ENCODE measurements at regions not wholly inside any gene's neighbourhood (a gene's known extent, or its start where the extent isn't known, plus 50 kb on each side); places are given as distances from the start of the nearest gene placed in this dataset.
A peak's percentile ranks its signal among the peaks of the same experiment; 100 is the strongest.

DNA sequence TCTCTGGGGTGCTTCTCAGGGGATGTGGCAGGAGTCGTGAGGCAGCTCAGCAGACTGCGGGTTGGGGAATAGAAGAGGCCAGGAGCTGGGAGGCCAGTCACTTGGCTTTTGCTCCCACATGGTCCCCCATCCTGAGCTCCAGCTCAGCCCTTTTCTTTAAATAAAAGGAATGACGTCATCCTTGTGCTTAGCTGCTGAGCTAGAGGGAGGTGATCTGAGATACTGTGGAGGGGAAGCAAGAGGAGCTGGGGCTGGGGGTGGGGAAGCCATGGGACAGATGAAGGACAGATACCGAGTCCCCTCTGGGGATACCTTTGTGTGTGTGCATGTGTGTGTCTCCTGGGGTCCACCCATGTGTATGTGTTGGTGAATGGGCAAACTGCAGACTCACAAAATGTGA, 89.0 kb upstream of the ARAP3 start:
- no peak for ATAC-seq (ENCODE audit: insufficient read depth, low FRiP score)
- Histone ChIP-seq H3K27me3 (ENCODE audit: control insufficient read depth in 3 of 3, insufficient read depth in 3 of 3, low read length in 2 of 3) (peaks cover 0 to 2% (median 2%) of the 10 kb centered on the region in 3 donors), H3K9me3 (ENCODE audit: control insufficient read depth in 4 of 4, insufficient read depth in 3 of 4, low read length in 3 of 4) (no peaks in the 10 kb centered on the region), H3K9ac (ENCODE audit: insufficient read depth in 1 of 2, low read length in 2 of 2) (no peak overlapping the region), H3K4me3 (no peak overlapping the region), H3K27ac (ENCODE audit: low read depth in 1 of 2, low read length in 1 of 2) (no peak overlapping the region), H3K36me3 (ENCODE audit: control insufficient read depth in 4 of 4, insufficient read depth in 4 of 4, low read length in 4 of 4) (peaks cover 0 to 2% (median 0%) of the 10 kb centered on the region in 4 donors), H3K4me1 (ENCODE audit: control insufficient read depth in 5 of 5, insufficient read depth in 5 of 5, low read length in 5 of 5) (no peaks in the 10 kb centered on the region)
- WGBS, 2 donors: 71 to 77% methylated on average over 4 of the region's 4 CpGs
- DNase-seq: no peak
- TF ChIP-seq, protein P1, sequence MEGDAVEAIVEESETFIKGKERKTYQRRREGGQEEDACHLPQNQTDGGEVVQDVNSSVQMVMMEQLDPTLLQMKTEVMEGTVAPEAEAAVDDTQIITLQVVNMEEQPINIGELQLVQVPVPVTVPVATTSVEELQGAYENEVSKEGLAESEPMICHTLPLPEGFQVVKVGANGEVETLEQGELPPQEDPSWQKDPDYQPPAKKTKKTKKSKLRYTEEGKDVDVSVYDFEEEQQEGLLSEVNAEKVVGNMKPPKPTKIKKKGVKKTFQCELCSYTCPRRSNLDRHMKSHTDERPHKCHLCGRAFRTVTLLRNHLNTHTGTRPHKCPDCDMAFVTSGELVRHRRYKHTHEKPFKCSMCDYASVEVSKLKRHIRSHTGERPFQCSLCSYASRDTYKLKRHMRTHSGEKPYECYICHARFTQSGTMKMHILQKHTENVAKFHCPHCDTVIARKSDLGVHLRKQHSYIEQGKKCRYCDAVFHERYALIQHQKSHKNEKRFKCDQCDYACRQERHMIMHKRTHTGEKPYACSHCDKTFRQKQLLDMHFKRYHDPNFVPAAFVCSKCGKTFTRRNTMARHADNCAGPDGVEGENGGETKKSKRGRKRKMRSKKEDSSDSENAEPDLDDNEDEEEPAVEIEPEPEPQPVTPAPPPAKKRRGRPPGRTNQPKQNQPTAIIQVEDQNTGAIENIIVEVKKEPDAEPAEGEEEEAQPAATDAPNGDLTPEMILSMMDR (IDR thresholded peaks at IDR 0.05; ENCODE audit: control extremely low read depth, extremely low read depth): no peak

DNA sequence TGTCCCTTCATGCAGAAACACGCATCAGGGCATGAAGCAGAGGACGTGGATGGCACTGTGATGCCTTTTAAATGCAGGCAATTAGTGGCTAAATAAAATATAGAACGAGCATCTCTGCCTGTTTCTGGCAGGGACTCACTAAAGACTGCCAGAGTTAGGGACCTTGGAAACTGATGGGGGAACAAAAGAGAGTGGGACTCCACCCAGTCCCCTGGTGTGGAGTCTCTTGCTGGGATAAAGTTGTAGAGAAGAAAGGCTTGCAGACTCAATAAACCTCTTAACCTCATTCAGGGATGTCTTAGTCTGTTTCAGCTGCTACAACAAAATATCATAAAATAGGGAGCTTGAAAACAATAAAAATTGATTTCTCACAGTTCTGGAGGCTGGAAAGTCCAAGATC, 87.6 kb upstream of the ARAP3 start:
- ATAC-seq (ENCODE audit: insufficient read depth, low FRiP score): no peak
- no peaks in the 10 kb centered on the region for H3K9me3 ChIP-seq (ENCODE audit: control insufficient read depth in 4 of 4, insufficient read depth in 3 of 4, low read length in 3 of 4)
- no peak for DNase-seq
- no peak overlapping the region for H3K4me3 ChIP-seq
- peaks cover 0 to 2% (median 0%) of the 10 kb centered on the region in 4 donors for H3K36me3 ChIP-seq (ENCODE audit: control insufficient read depth in 4 of 4, insufficient read depth in 4 of 4, low read length in 4 of 4)
- H3K9ac ChIP-seq (ENCODE audit: insufficient read depth in 1 of 2, low read length in 2 of 2): no peak overlapping the region
- 84 to 85% methylated on average over 3 of the region's 3 CpGs for WGBS, 2 donors
- TF ChIP-seq, protein P1 (IDR thresholded peaks at IDR 0.05; ENCODE audit: control extremely low read depth, extremely low read depth): no peak
- H3K27ac ChIP-seq (ENCODE audit: low read depth in 1 of 2, low read length in 1 of 2): no peak overlapping the region
- H3K4me1 ChIP-seq (ENCODE audit: control insufficient read depth in 5 of 5, insufficient read depth in 5 of 5, low read length in 5 of 5): no peaks in the 10 kb centered on the region
- H3K27me3 ChIP-seq (ENCODE audit: control insufficient read depth in 3 of 3, insufficient read depth in 3 of 3, low read length in 2 of 3): peaks cover 0 to 2% (median 2%) of the 10 kb centered on the region in 3 donors

DNA sequence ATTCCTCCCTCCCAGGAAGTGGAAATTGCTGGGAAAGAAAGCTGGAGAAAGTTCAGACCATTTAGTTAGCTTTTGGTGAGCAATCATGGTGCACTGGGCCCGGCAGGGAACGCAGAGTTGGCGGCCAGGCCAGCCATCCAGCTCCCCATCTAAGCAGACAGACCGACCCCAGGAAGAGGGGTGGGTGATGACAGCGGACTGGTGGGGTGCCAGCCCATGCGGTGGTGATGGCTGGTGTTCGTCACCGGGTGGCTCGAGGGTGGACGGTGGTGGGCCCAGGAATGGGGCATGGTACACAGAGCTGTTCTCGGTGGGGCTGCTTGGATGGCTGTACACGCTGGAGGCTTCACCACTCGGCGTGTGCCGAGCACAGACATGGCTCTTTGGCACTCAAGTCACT, 85.6 kb upstream of the ARAP3 start:
- Histone ChIP-seq H3K36me3 (ENCODE audit: control insufficient read depth in 4 of 4, insufficient read depth in 4 of 4, low read length in 4 of 4) (no peaks in the 10 kb centered on the region), H3K27ac (ENCODE audit: low read depth in 1 of 2, low read length in 1 of 2) (no peak overlapping the region), H3K4me1 (ENCODE audit: control insufficient read depth in 5 of 5, insufficient read depth in 5 of 5, low read length in 5 of 5) (no peaks in the 10 kb centered on the region), H3K27me3 (ENCODE audit: control insufficient read depth in 3 of 3, insufficient read depth in 3 of 3, low read length in 2 of 3) (peaks cover 0 to 2% (median 0%) of the 10 kb centered on the region in 3 donors), H3K4me3 (no peak overlapping the region), H3K9ac (ENCODE audit: insufficient read depth in 1 of 2, low read length in 2 of 2) (no peak overlapping the region), H3K9me3 (ENCODE audit: control insufficient read depth in 4 of 4, insufficient read depth in 3 of 4, low read length in 3 of 4) (no peaks in the 10 kb centered on the region)
- ATAC-seq (ENCODE audit: insufficient read depth, low FRiP score) (no peak), DNase-seq (no peak)
- WGBS, 2 donors: 90 to 96% methylated on average over 15 of the region's 15 CpGs
- TF ChIP-seq, protein P1 (IDR thresholded peaks at IDR 0.05; ENCODE audit: control extremely low read depth, extremely low read depth): no peak

DNA sequence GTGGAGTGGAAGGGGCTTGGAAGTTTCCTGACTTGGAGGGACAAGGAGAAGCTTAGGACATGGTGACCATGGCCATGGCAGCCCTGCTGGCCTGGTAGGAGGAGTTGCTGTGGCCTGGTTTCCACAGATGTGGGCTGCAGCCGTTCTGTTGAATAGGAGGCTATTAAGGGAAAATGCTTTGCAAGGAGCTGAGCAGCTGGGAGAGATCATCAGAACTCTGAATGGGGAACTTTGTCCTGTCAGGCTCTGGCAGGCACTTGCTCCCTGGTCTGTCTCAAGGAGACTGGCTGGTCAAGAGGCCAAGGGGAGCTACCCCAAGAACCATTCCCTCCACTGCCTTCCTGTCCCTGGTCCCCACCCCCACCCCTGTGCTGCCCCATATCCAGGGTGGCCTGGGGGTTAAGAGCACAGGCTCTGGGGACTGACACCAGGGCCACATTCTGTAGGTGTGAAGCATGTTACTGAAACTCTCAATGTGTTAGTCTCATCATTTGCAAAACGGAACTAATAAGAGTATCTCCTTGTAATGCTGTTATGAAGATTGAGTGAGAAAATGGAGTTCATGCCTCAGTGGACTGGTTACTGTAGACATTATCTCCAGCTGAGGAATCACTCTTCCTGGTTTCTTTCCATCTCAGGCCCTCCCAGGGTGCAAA, 84.0 kb upstream of the ARAP3 start:
- H3K27me3 ChIP-seq (ENCODE audit: control insufficient read depth in 3 of 3, insufficient read depth in 3 of 3, low read length in 2 of 3): no peaks in the 10 kb centered on the region
- no peaks in the 10 kb centered on the region for H3K4me1 ChIP-seq (ENCODE audit: control insufficient read depth in 5 of 5, insufficient read depth in 5 of 5, low read length in 5 of 5)
- no peak for ATAC-seq (ENCODE audit: insufficient read depth, low FRiP score)
- DNase-seq: peak in 2 of 3 donors; percentile 26 to 61
- no peak overlapping the region for H3K27ac ChIP-seq (ENCODE audit: low read depth in 1 of 2, low read length in 1 of 2)
- no peak overlapping the region for H3K9ac ChIP-seq (ENCODE audit: insufficient read depth in 1 of 2, low read length in 2 of 2)
- no peaks in the 10 kb centered on the region for H3K36me3 ChIP-seq (ENCODE audit: control insufficient read depth in 4 of 4, insufficient read depth in 4 of 4, low read length in 4 of 4)
- H3K9me3 ChIP-seq (ENCODE audit: control insufficient read depth in 4 of 4, insufficient read depth in 3 of 4, low read length in 3 of 4): no peaks in the 10 kb centered on the region
- TF ChIP-seq, protein P1 (IDR thresholded peaks at IDR 0.05; ENCODE audit: control extremely low read depth, extremely low read depth): no peak
- WGBS, 2 donors: 64 to 84% methylated on average over 2 of the region's 2 CpGs
- no peak overlapping the region for H3K4me3 ChIP-seq
